ENCODE measurements at regions not wholly inside any gene's neighbourhood (a gene's known extent, or its start where the extent isn't known, plus 50 kb on each side); places are given as distances from the start of the nearest gene placed in this dataset.

DNA sequence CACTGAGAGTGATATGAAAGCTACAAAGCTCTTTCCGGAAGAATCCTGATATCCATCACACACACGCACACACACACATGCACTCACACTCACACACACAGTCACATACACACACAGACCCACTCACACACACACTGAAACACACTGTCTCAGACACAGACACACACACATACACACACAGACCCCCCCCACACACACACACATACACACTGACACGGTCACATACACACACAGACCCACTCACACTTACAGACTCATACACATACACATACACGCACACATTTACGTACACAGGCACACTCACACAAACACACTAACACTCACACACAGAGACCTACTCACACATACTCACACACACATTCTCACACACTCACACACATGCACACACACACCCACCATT is 58.6 kb downstream of the LIG4 start:
- DNase-seq, result no peak

DNA sequence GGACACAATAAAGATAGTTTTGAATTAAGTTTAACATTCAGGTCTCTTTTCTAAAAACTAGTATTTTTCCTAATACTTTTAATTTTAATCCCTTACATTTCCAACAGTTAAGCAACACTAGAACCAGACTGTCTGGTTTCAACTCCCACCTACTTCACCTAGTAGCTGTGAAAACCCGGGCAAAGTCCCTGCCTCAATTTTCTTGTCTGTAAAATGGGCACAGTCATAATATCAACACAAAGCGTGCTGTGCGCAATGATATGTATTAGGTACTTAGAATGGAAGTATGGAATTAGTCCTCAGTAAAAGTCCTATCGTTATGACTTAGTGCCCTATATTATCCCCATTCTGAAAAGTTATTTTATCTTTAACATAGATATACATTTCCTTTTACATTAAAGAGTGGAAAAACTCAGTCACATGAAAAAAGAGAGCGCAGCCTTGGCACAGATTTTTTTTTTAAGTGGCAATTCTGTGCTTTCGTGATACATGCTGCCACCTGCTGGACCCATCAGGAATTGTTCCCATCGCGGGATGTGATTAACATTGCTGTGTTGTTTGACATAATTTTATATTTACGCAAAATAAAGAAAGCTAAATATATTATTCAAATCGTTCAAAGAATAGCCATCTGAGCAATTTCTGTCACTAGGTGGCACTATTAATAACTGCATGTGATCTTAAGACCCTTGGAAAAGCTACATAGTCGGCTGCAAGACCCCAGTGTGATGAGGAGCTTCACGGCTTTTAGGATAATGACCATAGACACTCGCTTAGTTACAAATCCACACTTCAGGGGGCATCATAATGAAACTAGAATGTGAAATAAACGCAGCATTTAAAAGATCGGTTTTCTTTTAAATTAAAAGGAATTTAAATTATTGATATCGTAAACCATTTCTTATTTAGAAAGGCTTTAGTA is 59.9 kb downstream of the LIG4 start:
- peak; percentile 5 for DNase-seq

DNA sequence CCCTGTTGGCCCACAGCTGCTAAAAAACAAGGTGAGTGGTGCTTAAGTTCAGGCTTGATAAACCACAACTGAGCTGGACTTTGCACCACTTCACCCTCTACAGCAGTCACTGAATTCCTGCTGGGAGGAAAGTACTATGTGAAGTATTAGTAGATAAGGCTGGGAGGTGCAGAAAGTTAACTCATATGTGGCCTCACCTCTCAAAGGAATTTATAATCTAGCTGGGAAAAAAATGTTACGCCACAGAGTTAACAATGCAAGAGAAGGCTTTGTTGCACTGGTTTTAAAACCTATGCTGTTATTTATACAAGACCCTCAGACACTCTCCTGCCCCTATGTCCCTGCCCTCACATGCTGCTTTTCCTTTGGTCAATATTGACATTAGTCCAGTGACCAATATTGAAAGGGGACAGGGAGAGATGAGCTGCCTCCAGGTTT is 60.9 kb downstream of the LIG4 start:
- DNase-seq, result no peak

DNA sequence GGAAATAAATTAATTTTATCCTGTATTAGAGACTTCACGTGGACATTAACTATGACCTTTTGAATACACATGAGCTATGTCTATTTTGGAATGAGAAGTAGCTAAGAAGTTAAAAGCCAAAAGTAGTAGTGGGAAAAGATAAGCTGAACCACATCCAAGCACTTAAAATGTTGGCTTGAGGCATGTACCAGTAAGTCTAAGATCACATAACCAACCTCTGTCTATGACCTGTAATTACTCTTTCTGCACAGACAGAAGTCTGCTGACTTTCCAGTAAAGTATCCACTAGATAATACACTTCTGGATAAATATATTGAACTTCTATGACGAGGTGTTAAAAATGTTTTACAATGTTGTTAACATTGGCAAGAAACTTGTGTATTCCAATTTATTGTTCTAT is 68.7 kb downstream of the LIG4 start:
- no peak for DNase-seq

DNA sequence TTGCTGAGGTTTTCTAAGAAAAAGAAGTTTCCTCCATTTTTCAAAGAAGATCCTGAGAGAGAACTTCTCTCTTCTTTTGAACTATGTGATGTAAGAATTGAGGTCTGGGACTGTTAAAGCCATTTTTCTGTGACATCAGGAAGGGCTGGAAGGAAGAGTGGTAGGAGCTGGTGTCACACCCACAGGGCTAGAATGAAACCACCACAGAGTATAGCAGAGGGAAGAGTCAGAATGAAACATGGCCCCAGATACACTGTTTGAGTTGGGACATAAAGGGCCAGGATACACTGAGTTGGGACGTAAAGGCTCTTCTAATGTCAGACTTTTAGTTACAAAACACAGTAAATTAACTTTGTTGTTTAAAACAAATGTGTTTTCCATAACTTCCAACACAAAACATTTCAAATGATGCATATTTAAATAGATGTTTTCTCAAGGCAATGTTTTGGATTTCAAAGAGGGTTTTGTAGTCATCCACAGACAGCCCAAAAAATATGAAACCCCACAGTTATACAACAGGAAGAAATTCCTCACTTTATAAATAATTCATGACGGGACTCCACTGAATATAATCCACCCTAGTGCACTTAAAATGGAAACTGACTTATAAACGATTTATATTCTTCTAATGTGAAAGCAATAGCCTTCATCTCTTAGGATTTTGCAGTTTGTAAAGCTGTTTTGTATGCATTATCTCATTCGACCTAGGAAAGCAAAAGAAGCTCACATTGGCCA is 72.5 kb downstream of the LIG4 start:
- DNase-seq, result no peak

DNA sequence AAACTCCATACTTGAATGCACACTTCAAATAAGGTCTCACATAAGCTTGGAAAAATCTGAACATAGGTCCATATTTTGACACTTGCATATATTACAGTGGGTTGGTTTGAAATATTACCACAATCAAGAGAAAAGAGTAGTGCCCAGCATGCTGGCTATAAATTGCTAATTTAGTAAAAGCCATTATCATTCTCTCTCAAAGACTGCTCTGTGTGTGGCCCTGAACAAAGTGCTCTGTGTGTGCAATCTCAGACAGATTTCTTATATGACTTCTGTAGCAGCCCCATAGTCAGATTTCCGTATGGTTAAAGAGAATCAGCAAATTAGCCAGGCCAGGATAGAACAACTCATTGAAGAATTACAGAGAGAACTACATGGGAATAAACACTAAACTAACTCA is 78.2 kb downstream of the LIG4 start:
- DNase-seq, result no peak

DNA sequence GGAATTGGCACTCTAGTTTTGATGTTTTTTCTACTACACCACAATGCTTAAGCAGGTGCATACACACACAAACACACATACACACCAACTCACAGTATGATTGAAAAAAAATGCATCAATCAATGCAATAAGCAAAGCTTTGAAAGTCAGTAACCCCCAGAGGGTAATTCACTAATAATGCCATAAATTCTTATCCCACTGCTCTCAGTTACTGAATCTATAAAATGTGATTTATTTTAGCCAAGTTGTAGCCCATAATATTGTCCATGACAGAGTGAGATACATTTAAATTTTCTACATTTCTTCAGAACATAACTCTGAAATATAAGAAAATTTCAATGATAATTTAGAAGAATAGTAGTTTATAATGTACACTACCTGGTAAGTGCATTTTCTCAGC is 87.9 kb downstream of the LIG4 start:
- DNase-seq, result no peak

DNA sequence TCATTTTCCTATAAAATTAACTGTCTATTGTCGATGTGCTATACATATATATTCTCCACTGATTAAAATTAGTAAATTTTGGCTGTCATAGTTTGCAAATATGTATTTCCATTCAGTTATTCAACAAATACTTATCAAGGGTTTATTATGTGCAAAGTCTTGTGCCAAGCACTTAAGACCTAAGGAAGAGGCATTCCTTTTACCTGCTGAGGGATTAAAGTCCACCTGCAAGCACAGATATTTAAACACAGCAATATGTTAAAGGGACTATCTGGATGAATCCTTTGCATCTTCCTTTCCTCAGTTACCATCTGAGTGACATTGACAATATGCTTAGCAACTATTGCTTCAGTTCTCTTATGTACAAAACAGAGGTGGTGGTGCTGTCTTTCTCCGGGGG is 89.3 kb downstream of the LIG4 start:
- no peak for DNase-seq

DNA sequence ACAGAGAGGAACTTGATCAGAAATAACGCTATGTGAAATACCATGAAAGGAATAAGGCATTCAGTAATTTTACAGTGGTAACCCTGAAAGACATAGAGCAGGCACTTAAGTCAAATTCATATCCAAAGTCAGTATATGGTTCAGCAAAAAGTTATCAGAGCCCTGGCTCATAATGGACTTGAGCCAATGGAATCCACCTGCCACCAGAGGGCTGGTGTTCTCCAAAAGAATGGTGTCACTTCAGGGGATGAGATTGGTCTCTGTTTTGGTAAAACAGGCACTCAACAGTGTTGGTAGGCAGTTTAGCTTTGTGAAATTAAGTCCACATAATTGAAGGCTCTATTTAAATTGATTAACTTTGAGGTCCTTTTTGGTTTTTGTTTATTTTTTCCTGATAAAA is 93.9 kb downstream of the LIG4 start:
- no peak for DNase-seq

DNA sequence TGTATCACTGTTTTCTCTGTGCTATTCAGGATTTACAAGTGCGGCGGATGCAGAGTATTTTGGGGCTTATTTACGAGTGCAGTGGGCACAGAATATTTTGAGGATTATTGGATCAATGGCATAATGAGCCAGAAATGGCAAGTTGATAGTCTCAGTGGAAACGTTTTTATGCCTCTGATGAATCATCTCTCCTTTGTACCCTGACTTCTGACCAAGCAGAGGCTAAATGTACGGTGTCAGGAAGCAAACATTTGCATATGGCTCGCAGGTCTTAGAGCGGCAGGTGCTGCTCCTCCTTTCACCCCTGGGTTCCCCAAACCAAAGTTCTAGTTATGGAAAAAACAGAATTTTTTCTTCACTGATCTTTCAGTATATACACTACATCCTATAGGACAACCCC is 94.5 kb downstream of the LIG4 start:
- DNase-seq, result no peak

DNA sequence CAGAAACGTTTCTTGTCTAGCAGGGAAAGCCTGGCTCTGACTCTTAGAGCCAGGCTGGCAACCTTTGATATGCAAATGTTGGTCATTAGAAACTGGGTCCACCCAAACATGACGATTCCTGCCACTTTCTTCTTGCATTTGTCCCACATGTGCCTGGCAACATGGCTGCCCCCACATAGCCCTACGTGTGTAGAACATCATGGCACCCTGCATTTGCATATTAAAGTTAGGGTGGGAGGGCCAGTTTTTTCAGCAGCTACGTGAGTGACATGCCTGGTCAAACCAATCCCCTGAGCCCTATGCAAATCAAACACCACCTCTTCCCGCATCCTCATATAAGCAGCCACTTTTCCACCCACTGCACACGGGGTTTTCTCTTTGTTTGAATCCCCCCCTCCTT is 95.0 kb downstream of the LIG4 start:
- no peak for DNase-seq

DNA sequence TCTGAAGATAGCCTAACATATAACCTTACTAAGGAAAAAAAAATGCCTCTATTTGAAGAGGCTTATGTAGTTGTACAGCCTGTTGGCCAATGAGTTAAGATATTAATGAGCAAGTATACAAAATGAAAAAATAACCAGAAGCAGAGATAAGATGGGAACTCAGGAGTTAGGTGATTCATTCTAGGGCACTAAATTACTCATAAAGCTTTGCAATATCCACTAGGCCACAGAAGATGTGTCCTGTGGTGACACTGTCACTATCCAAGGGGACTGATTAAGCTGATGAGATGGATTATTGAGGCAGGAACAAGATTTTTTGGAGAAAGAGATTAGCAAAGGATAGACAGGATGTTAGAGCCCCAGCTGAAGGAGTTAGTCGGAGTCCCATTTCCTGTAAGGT is 99.6 kb downstream of the LIG4 start:
- DNase-seq, result no peak

DNA sequence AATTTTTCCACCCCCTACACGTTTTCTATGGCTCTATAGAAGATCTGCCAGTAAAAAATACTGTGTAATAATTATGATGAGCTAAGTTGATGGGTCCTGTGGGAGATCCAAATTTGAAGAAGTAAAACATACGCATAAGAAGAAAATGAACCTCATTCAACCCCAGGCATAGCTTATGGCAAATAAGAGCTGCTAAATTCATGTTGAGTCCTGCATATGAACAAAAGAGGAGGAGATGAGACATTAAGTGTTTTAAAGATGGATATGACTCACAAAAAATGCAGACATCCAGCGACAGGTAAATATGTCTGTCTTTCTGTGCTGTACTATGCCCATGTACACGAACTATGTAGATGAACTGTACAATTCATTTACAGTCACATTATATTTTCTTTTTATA is 101.9 kb downstream of the LIG4 start:
- DNase-seq, result no peak

DNA sequence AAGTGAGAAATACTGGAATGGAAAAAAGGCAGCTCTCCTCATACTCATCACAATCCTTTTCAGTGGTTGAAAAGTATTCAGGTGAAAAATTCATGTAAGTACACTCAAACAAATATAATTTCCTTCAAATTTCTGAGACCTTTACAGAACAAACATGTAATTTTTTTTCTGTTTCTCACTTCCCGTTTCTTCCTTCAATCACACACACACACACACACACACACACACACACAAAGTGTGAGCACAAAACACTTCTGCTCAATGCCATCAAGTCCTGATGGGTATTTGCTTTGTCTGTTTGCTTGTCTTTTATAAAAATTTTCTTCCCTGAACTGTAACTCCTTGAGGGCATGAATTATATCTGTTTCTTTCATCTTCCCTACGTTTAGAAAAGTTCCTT is 110.6 kb downstream of the LIG4 start:
- no peak for DNase-seq

DNA sequence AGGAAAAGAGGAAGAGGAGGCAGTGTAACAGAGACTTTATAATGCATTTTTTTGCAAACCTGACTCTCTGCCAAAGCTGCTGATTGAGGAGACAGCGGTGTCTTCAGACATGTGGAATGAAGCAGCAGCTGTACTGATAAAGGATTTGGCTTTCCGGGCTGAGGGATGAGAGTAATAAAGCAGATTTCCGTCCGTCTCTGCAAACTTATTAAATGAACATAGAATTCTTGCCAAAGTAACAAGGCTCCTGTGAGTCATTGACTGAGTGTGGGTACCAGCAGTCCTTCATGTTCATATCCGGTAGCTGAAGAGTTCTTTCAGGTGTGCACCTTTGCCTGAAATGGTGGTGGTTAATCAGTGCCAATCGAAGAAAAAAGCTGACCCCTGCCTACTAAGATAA is 112.6 kb downstream of the LIG4 start:
- DNase-seq, result no peak

DNA sequence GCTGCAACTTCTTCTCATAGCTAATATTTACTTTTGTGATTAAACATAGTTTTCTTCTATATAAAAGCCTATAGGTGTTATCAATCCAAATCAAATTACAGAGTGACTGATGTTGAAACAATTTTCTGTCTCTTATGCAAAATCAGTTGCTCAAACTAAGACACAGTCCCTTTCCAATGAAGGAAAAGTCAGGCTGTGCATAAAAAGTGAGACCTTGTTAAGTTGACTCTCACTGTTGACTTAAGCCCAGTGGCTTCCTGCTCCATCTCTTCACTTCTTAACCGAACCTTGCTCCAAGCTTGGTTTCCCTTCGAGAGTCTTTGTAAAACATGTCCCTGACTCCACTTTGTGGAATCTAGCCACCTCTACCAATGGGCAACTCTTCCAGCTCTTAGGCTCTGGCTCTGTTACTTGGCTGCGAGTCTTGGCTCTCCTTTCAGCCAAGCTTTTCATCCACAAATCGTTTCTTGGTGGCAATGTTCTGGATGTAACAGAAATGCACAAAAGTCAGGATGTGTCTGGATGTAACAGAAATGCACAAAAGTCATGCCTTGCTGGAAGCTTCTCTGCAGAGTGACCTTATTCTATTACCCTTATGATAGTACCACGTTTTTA is 118.9 kb downstream of the LIG4 start:
- DNase-seq, result no peak

DNA sequence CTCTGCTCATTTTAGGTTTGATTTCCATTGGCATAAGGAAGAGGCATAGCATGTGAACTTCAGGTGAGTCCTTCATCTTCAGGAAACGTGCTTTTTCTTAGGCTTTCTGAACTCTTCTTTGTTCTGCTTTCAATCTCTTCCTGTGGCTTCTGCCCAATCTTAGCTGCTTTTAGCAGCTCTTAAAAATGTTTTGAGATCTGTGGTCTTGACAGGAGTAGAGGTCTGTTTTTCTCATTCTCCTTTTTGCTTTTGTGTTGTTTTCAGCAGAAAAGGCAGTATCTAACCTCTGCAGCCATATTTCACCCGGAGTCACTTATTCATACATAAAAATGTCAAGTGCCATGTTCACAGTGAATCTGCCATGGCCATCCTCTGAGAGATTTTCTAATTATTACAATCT is 120.3 kb downstream of the LIG4 start:
- DNase-seq, result no peak

DNA sequence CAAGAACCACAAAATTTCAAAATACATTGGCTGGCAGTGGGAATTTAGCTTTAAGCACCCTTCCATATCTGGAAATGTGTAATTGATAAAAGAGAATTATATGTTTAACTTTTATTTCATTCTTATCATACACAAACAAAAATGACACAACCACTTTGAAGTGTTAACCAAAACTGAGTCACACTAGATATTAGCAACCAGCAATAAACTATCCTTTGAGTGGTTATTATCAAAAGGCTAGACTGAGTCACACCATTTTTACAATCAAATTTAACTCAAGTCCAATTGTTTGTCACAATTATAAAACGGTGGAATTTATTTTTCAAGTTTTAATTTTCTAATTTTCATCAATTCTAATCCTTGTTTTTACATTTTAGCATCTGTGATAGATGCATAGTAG is 121.7 kb downstream of the LIG4 start:
- DNase-seq, result no peak

DNA sequence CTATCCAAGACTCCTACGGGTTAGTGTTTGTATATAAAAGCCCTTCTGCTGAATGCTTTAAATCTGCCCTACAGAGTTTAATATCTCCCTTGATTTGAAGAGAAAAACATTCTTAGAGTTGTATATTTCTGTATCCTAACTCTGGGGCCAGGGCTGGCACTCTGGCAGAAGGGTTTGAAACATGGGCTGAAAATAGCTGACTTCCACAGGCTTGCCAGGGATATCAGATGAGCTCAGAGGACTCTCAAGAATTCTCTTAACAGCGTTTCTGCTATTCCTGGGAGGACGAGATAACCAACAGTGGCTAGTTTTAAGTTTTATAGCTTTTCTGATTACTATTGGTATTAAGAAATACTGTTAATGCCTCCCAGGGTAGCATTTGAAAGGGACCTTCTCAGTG is 127.5 kb downstream of the LIG4 start:
- no peak for DNase-seq

DNA sequence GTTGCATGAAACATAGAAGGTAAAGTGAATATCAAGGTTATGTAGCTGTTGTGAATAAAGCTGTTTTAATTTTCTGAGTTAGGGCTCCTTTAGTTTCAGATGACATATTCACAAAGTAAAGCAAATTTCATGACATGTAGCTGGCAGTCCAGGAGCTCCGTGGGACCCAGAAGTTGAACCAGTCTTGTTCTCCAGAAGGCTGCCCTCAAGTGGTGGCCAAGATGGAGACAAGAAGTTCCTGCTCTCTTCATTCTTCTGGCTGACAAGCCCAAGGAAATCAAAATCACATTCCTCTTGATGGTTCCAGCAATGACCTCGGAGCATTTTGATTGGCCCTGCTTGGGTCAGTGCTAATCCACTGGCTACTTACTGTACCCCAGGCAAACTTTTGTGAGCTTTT is 128.7 kb downstream of the LIG4 start:
- no peak for DNase-seq

DNA sequence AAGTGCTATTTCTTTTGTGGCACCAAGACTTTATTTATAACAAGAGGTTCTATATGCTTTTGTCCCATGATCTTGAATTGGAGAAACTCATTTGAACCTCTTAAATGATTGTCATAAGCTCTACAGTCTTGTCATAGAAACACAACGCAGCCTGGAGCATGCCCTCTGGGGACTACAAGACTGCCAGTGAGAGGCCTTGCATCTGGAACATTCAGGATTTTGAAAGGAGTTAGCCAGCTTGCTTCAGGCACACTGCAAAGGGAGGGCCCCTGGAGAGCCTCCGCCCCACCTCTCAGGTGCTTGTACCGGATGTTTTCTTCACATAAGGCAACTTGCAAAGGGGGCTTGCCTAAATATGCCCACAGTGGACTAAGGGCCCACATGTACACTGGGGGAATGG is 130.5 kb downstream of the LIG4 start:
- no peak for DNase-seq

DNA sequence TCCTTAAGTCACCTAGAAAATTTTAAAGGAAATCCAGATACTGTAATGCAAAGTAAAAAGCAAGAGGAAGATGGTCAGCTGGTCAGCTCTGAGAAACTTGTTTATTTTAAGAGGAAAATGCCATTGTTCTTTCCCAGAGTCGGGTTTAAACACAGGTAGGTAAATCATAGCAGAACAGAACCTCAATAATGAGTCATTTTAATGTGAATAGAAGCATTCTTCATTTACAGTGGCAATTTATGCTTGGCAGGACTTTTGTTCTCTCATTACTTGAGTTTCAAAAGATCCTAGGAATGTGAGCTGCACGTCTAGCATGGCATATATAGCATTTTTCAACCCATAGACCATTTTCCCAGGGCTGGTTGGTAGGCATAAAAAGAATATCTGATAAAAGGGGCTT is 132.3 kb downstream of the LIG4 start:
- DNase-seq, result no peak

DNA sequence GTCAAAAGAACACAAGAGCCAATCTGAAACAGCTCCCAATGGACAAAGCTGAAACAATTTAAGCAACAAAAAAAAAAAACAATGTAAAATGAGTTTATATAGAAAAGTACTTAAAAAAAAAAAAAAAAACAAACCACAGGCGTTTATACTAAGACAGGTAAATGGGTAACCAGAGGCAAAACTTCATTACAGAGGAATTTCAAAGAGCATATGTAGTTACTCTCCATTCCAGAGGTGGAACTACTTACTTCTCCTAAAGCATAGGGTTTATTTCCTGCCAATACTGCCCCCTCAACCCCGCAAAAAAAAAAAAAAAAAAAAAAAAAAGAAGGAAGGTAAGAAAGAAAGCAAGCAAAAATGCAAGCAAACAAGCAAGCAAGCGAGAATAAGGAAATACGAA is 132.9 kb downstream of the LIG4 start:
- no peak for DNase-seq

DNA sequence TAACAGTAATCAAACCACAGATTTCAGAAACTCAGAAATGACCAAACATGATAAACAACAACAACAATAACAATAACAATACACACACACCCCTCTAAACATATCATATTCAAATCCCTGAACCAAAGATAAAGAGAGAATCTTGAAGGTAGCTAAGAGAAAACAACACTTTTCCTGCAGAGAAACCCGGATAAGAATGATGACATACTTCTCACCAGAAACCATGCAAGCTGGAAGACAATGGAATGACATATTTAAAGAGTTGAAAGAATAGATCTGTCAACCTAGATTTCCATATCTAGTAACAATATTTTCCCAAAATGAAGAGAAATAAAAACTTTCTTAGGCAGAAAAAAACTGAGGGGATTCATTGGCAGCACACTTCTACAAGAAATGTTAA is 138.1 kb downstream of the LIG4 start:
- DNase-seq, result no peak

Data from NCI-H2029 treated with DMSO at 0.1 percent for 48 hours (cell line).